IMR-90 (cell line): ENCODE measurements at regions not wholly inside any gene's neighbourhood (a gene's known extent, or its start where the extent isn't known, plus 50 kb on each side); places are given as distances from the start of the nearest gene placed in this dataset.

ENCODE experiments used
- ATAC-seq: fragments of 200-7000 bp; cut with Tn5 transposase; 2 replicates; pipeline ENCODE4 v1.9.1; 2020; ENCODE audit warnings: low read depth, mild to moderate bottlenecking, moderate library complexity
- BruUV-seq: library from RNA; stranded (reverse); fragments of 400-500 nt; replicated peaks from 2 replicates; lab custom pipeline; 2021; lab: Mats Ljungman, UMichigan
- CTCF ChIA-PET: fragments of 300-600 bp; formaldehyde crosslinking; extraction: SDS; loops from one replicate; lab custom pipeline; 2021; ENCODE audit warnings: antibody characterized with exemption; lab: Yijun Ruan, JAX
- POLR2A ChIA-PET: fragments of 300-600 bp; sonication (Branson Sonifier 250); formaldehyde crosslinking; loops from one replicate; lab custom pipeline; 2022; ENCODE audit warnings: antibody characterized with exemption; ENCODE audit not compliant: unreplicated experiment; lab: Charles Lee
- DNase-seq: peaks from one replicate; pipeline ENCODE4 v3.0.0; 2013
- H2AFZ ChIP-seq: replicated peaks from 2 replicates; pipeline ENCODE3; 2013; ENCODE audit warnings: low read length, mild to moderate bottlenecking; ENCODE audit not compliant: poor library complexity
- H2AK5ac ChIP-seq: 2 replicates; pipeline ENCODE4 v1.6.1; 2013; ENCODE audit warnings: low read depth, low read length, inconsistent platforms
- H2AK9ac ChIP-seq: replicated peaks from 2 replicates; pipeline ENCODE3; 2013; ENCODE audit warnings: mild to moderate bottlenecking, low read depth, low read length, moderate library complexity; ENCODE audit not compliant: poor library complexity
- H2BK120ac ChIP-seq: 2 replicates; pipeline ENCODE4 v1.6.1; 2013; ENCODE audit warnings: low read depth, low read length, inconsistent platforms
- H2BK15ac ChIP-seq: 3 replicates; pipeline ENCODE4 v1.6.1; 2013; ENCODE audit warnings: low read depth, low read length, inconsistent platforms
- H2BK20ac ChIP-seq: 2 replicates; pipeline ENCODE4 v1.6.1; 2013; ENCODE audit warnings: low read depth, mild to moderate bottlenecking, inconsistent platforms, low read length, moderate library complexity
- H2BK5ac ChIP-seq: 2 replicates; pipeline ENCODE4 v1.6.1; 2013; ENCODE audit warnings: mild to moderate bottlenecking, low read depth, low read length, inconsistent platforms; ENCODE audit not compliant: poor library complexity, severe bottlenecking
- H3K14ac ChIP-seq: replicated peaks from 2 replicates; pipeline ENCODE4 v1.6.1; 2013; ENCODE audit warnings: low read depth, low read length, inconsistent platforms
- H3K18ac ChIP-seq: 2 replicates; pipeline ENCODE4 v1.6.1; 2013; ENCODE audit warnings: low read depth, low read length, control low read depth
- H3K23ac ChIP-seq: 2 replicates; pipeline ENCODE4 v1.6.1; 2013; ENCODE audit warnings: low read depth, low read length, inconsistent platforms
- H3K27ac ChIP-seq: 2 replicates; pipeline ENCODE4 v1.5.1; 2013; ENCODE audit warnings: mild to moderate bottlenecking, control low read depth, low read length; ENCODE audit not compliant: insufficient read depth
- H3K27me3 ChIP-seq: 2 replicates; pipeline ENCODE4 v1.6.1; 2013; ENCODE audit warnings: low read length; ENCODE audit not compliant: control insufficient read depth, insufficient read depth
- H3K36me3 ChIP-seq: 2 replicates; pipeline ENCODE4 v1.6.1; 2013; ENCODE audit warnings: low read length, mixed read lengths; ENCODE audit not compliant: control insufficient read depth, insufficient read depth
- H3K4ac ChIP-seq: 2 replicates; pipeline ENCODE4 v1.6.1; 2013; ENCODE audit warnings: low read depth, low read length, inconsistent platforms
- H3K4me1 ChIP-seq: 2 replicates; pipeline ENCODE4 v1.6.1; 2013; ENCODE audit warnings: low read length, mixed read lengths; ENCODE audit not compliant: control insufficient read depth, insufficient read depth
- H3K4me2 ChIP-seq: 2 replicates; pipeline ENCODE4 v1.6.1; 2013; ENCODE audit warnings: low read depth, mild to moderate bottlenecking, control low read depth, low read length, moderate library complexity
- H3K4me3 ChIP-seq: 2 replicates; pipeline ENCODE4 v1.5.1; 2013; ENCODE audit warnings: low read depth, mild to moderate bottlenecking, control low read depth, low read length, moderate library complexity; ENCODE audit not compliant: insufficient read depth
- H3K56ac ChIP-seq: 2 replicates; pipeline ENCODE4 v1.6.1; 2013; ENCODE audit warnings: low read length, inconsistent platforms; ENCODE audit not compliant: insufficient read depth; ENCODE audit errors: extremely low read depth
- H3K79me1 ChIP-seq, 2 experiments: 2 replicates each; pipeline ENCODE4 v1.6.1; 2013; ENCODE audit warnings: low read length in 2 of 2, inconsistent platforms in 1 of 2, low read depth in 1 of 2
- H3K9ac ChIP-seq: 2 replicates; pipeline ENCODE4 v1.6.1; 2013; ENCODE audit warnings: low read depth, low read length, control low read depth
- H3K9me1 ChIP-seq: 2 replicates; pipeline ENCODE4 v1.6.1; 2013; ENCODE audit warnings: low read length, inconsistent platforms; ENCODE audit not compliant: insufficient read depth
- H3K9me3 ChIP-seq: 2 replicates; pipeline ENCODE4 v1.6.1; 2013; ENCODE audit warnings: low read length; ENCODE audit not compliant: control insufficient read depth, insufficient read depth
- H4K20me1 ChIP-seq: 2 replicates; pipeline ENCODE4 v1.6.1; 2013; ENCODE audit warnings: low read length, inconsistent platforms; ENCODE audit not compliant: insufficient read depth
- H4K5ac ChIP-seq: 2 replicates; pipeline ENCODE4 v1.6.1; 2013; ENCODE audit warnings: mild to moderate bottlenecking, low read depth, low read length, control low read depth
- H4K8ac ChIP-seq, 2 experiments: 2 replicates each; pipeline ENCODE4 v1.6.1; 2013; ENCODE audit warnings: low read depth in 2 of 2, low read length in 2 of 2, control low read depth in 1 of 2, inconsistent platforms in 1 of 2
- H4K91ac ChIP-seq: 2 replicates; pipeline ENCODE4 v1.6.1; 2013; ENCODE audit warnings: low read depth, low read length, inconsistent platforms; ENCODE audit not compliant: insufficient read depth
- BHLHE40 ChIP-seq: fragments of 150-350 bp; IDR thresholded peaks from 2 replicates; pipeline ENCODE4 v1.6.1; 2016; ENCODE audit warnings: mild to moderate bottlenecking, low read depth, low read length
- CEBPB ChIP-seq: IDR thresholded peaks from 2 replicates; pipeline ENCODE4 v1.6.1; 2012; ENCODE audit warnings: low read depth, low read length, improper control_type of control experiment
- CHD1 ChIP-seq: IDR thresholded peaks from 2 replicates; pipeline ENCODE4 v1.6.1; 2012; ENCODE audit warnings: low read depth, low read length, improper control_type of control experiment
- CTCF ChIP-seq: conservative IDR thresholded peaks from 2 replicates; pipeline ENCODE4 v1.5.1; 2012; ENCODE audit warnings: mild to moderate bottlenecking, low read depth, low read length, improper control_type of control experiment
- FOS ChIP-seq: fragments of 150-350 bp; IDR thresholded peaks from 2 replicates; pipeline ENCODE4 v1.6.1; 2016; ENCODE audit warnings: low read depth, low read length
- MAFK ChIP-seq: IDR thresholded peaks from 2 replicates; pipeline ENCODE4 v1.6.1; 2012; ENCODE audit warnings: low read depth, low read length, improper control_type of control experiment
- MAZ ChIP-seq: IDR thresholded peaks from 2 replicates; pipeline ENCODE4 v1.6.1; 2012; ENCODE audit warnings: low read depth, mild to moderate bottlenecking, low read length, improper control_type of control experiment, moderate library complexity, borderline replicate concordance
- MXI1 ChIP-seq: IDR thresholded peaks from 2 replicates; pipeline ENCODE4 v1.6.1; 2012; ENCODE audit warnings: low read depth, mild to moderate bottlenecking, low read length, moderate library complexity, borderline replicate concordance
- NFE2L2 ChIP-seq: fragments of 150-350 bp; IDR thresholded peaks from 2 replicates; pipeline ENCODE4 v1.6.1; 2016; ENCODE audit warnings: low read depth, mild to moderate bottlenecking, low read length
- POLR2A ChIP-seq: IDR thresholded peaks from 2 replicates; pipeline ENCODE4 v1.6.1; 2012; ENCODE audit warnings: mild to moderate bottlenecking, low read depth, low read length
- RCOR1 ChIP-seq: IDR thresholded peaks from 2 replicates; pipeline ENCODE4 v1.6.1; 2012; ENCODE audit warnings: mild to moderate bottlenecking, low read length, improper control_type of control experiment; ENCODE audit not compliant: insufficient replicate concordance
- RFX5 ChIP-seq: IDR thresholded peaks from 2 replicates; pipeline ENCODE4 v1.8.0; 2012; ENCODE audit warnings: low read depth, mild to moderate bottlenecking, low read length, moderate library complexity
- SMC3 ChIP-seq: fragments of 150-350 bp; IDR thresholded peaks from 2 replicates; pipeline ENCODE4 v1.6.1; 2016; ENCODE audit warnings: low read depth, mild to moderate bottlenecking, antibody characterized with exemption, low read length, moderate library complexity
- USF2 ChIP-seq: fragments of 150-350 bp; IDR thresholded peaks from 2 replicates; pipeline ENCODE4 v1.6.1; 2017; ENCODE audit warnings: mild to moderate bottlenecking, antibody characterized with exemption, low read length, low read depth
- WGBS, 2 experiments: methylation state at CpG; one replicate each; pipeline versions ENCODE4 v1.1.5 to v1.1.7; 2013; ENCODE audit warnings: missing lambda C conversion rate in 2 of 2; ENCODE audit not compliant: insufficient read length in 1 of 2; ENCODE audit errors: extremely low coverage in 2 of 2; 5-methylcytosine and 5-hydroxymethylcytosine counted together
- dilution Hi-C: fragments of 300-500 bp; cut with HindIII; formaldehyde crosslinking; loops from one replicate; pipeline ENCODE4 v1.14.3; 2018; ENCODE audit warnings: low sequenced_read_pairs; ENCODE audit not compliant: unreplicated experiment
- in situ Hi-C: fragments of 300-500 bp; cut with MboI; formaldehyde crosslinking; loops from 3 replicates; pipeline ENCODE4 v1.14.3; 2019; ENCODE audit warnings: low sequenced_read_pairs, inconsistent platforms, mixed read lengths
- intact Hi-C: fragments of 100-400 bp; cut with micrococcal nuclease; formaldehyde crosslinking; loops from 2 replicates; pipeline ENCODE4 v1.10.0; 2022

GRCh38 chr2:216298719-216299495, 73.4 kb downstream of the MARCHF4 start:
- peak overlapping the region; percentile 64 for H2BK20ac ChIP-seq
- no peak overlapping the region for H3K56ac ChIP-seq
- H3K9ac ChIP-seq: no peak overlapping the region
- in situ Hi-C loops: no loop called here
- TF ChIP-seq CHD1: no peak
- TF ChIP-seq MAFK: peak; percentile 35; the same call in 1 of the 2 replicates
- TF ChIP-seq MAZ: no peak
- peak; percentile 68; the same call in 1 of the 2 replicates for TF ChIP-seq FOS
- TF ChIP-seq POLR2A: no peak
- no peak for TF ChIP-seq RCOR1
- peak; percentile 52; the same call in 1 of the 2 replicates for TF ChIP-seq NFE2L2
- TF ChIP-seq CEBPB: peak; percentile 98
- TF ChIP-seq BHLHE40: peak; percentile 91
- TF ChIP-seq MXI1: peak; percentile 76; the same call in 1 of the 2 replicates
- TF ChIP-seq SMC3: peak; percentile 11; the same call in 1 of the 2 replicates
- no peak for TF ChIP-seq CTCF
- no peak for TF ChIP-seq RFX5
- no peak for TF ChIP-seq USF2
- peak overlapping the region; percentile 1 for H4K91ac ChIP-seq
- H3K14ac ChIP-seq: peak overlapping the region; percentile 3; the same call in 1 of the 2 replicates
- peak overlapping the region; percentile 6; the same call in 1 of the 2 replicates for H3K4me2 ChIP-seq
- H4K20me1 ChIP-seq: no peaks in the 10 kb centered on the region
- CTCF ChIA-PET: interaction anchor here (0.6 kb wide), 1 partner anchor 194 kb away, joined by 3 read pairs; no protein-coding TSS in a partner anchor
- dilution Hi-C loops: no loop called here
- H2AK5ac ChIP-seq: peak overlapping the region; percentile 29; the same call in 1 of the 2 replicates
- no peak overlapping the region for H2AFZ ChIP-seq
- DNase-seq: peak; percentile 90
- peak overlapping the region; percentile 58 for H2BK5ac ChIP-seq
- peaks cover 21% of the 10 kb centered on the region for H3K9me1 ChIP-seq
- H3K18ac ChIP-seq: peak overlapping the region; percentile 18; the same call in 1 of the 2 replicates
- ATAC-seq: peak; percentile 47
- H2BK120ac ChIP-seq: peak overlapping the region; percentile 86
- peak overlapping the region; percentile 0 for H2AK9ac ChIP-seq
- POLR2A ChIA-PET: no interaction called here
- H3K79me1 ChIP-seq: peaks cover 30 to 53% of the 10 kb centered on the region in 2 experiments
- no peak overlapping the region; the same call in 1 of the 2 replicates for H3K27ac ChIP-seq
- no peak overlapping the region for H4K5ac ChIP-seq
- H4K8ac ChIP-seq: peak overlapping the region in 1 of 2 experiments; percentile 27; a peak in 2 of 4 replicates
- H3K4me1 ChIP-seq: peaks cover 12% of the 10 kb centered on the region
- H3K36me3 ChIP-seq: no peaks in the 10 kb centered on the region
- H3K27me3 ChIP-seq: no peaks in the 10 kb centered on the region
- 60% methylated on average over 5 of the region's 5 CpGs; no CpG with 5 or more reads in 1 of the 2 experiments for WGBS, 2 experiments
- H3K4ac ChIP-seq: peak overlapping the region; percentile 84
- intact Hi-C loops: no loop called here
- H3K4me3 ChIP-seq: no peak overlapping the region
- BruUV-seq: no TSS peak
- 0 out of 3 replicates have a peak overlapping the region, but pooled peaks have one; percentile 5 for H2BK15ac ChIP-seq
- no peaks in the 10 kb centered on the region for H3K9me3 ChIP-seq
- peak overlapping the region; percentile 44; the same call in 1 of the 2 replicates for H3K23ac ChIP-seq
